Immature natural killer cell (primary cell): ENCODE measurements at regions not wholly inside any gene's neighbourhood (a gene's known extent, or its start where the extent isn't known, plus 50 kb on each side); places are given as distances from the start of the nearest gene placed in this dataset.

Source experiments
- DNase-seq, 3 donors: peaks; one replicate each; pipeline ENCODE4 v3.0.0; 2022; ENCODE audit warnings: mixed read lengths in 1 of 3
- H3K27ac Mint-ChIP-seq, 6 donors: one replicate each; pipeline ENCODE4 v1.8.0; 2020; ENCODE audit warnings: mixed read lengths in 6 of 6, mild to moderate bottlenecking in 5 of 6, inconsistent platforms in 4 of 6, moderate library complexity in 3 of 6
- H3K27me3 Mint-ChIP-seq, 3 donors: one replicate each; pipeline ENCODE4 v1.8.0; 2020 to 2021; ENCODE audit warnings: low read depth in 3 of 3, mild to moderate bottlenecking in 3 of 3, mixed read lengths in 3 of 3, moderate library complexity in 3 of 3, inconsistent platforms in 1 of 3
- H3K36me3 Mint-ChIP-seq, 3 donors: one replicate each; pipeline ENCODE4 v1.8.0; 2020; ENCODE audit warnings: mixed read lengths in 3 of 3, inconsistent platforms in 2 of 3, mild to moderate bottlenecking in 2 of 3
- H3K4me1 Mint-ChIP-seq, 2 donors: one replicate each; pipeline ENCODE4 v1.8.0; 2020; ENCODE audit warnings: inconsistent platforms in 2 of 2, mild to moderate bottlenecking in 2 of 2, mixed read lengths in 2 of 2, moderate library complexity in 1 of 2
- H3K4me3 Mint-ChIP-seq, 5 donors: one replicate each; pipeline ENCODE4 v1.8.0; 2020; ENCODE audit warnings: mild to moderate bottlenecking in 5 of 5, mixed read lengths in 5 of 5, inconsistent platforms in 3 of 5, moderate library complexity in 3 of 5
- H3K9me3 Mint-ChIP-seq, 6 donors: one replicate each; pipeline ENCODE4 v1.8.0; 2020; ENCODE audit warnings: mild to moderate bottlenecking in 6 of 6, mixed read lengths in 6 of 6, inconsistent platforms in 4 of 6, moderate library complexity in 3 of 6

DNA sequence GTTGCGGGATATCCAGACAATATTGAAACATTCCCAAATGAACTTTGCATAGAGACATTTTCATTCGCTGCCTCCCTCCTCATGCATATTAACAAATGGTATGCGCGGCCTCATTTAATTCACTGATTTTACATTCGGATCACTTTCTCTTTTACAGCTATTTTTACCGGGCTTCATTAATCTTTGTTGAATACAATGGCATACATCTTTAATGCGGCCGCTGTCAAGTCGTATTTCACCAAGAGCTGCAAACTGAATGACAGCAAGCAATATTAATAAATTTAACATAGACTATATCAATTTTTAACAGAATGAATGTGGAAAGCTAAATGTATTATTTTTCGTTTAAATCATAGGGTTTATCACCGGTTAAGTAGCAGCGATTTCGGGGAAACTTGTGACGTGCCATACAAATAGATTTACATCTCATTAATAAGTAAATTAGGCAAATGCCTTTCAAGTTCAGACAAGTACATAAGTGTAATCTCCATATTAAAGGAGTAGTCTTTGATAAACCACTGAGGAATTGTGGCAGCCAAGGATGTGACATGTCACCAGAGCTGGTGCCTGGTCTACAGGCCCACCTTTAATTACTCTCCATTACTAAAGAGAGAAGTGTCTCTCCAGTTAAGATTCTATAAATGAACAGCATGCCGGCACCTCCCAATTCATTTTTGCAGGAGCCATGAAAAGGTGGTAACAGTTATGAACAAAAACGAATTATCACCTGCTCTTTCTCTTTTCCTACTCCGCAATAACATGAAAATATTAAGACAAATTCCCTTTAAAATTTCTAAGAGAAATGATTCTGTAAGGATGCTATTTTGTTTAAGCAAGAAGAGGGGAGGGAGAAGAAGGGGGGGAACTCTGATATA, 568.9 kb upstream of the MKI67 start:
- H3K27me3 Mint-ChIP-seq = peaks cover 1 to 8% (median 2%) of the 10 kb centered on the region in 3 donors
- H3K4me3 Mint-ChIP-seq = no peak overlapping the region
- no peaks in the 10 kb centered on the region for H3K9me3 Mint-ChIP-seq
- no peaks in the 10 kb centered on the region for H3K4me1 Mint-ChIP-seq
- H3K36me3 Mint-ChIP-seq = no peaks in the 10 kb centered on the region
- H3K27ac Mint-ChIP-seq = no peak overlapping the region
- no peak for DNase-seq

DNA sequence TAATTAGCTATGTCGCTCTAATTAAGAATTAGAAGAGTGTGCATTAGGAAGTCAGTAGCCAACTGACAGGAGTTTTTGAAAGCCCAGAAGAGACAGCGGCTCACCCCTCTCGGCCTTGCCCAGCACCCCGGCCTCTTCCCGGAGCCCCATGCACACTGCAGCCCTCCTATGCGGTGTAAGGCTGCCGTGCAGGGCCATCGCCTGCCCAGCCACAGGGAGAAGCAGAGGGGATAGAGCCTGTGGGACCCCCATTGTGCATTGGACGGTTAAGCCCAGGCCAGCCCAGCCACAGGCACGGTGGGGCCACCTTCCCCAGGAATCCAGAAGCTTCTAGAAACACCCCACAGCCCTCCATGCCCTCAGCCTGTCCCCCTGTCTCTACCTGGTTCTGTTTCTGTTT, 569.7 kb upstream of the MKI67 start:
- DNase-seq = no peak
- H3K27me3 Mint-ChIP-seq = peaks cover 1 to 10% (median 2%) of the 10 kb centered on the region in 3 donors
- H3K27ac Mint-ChIP-seq = no peak overlapping the region
- no peak overlapping the region for H3K4me3 Mint-ChIP-seq
- H3K36me3 Mint-ChIP-seq = no peaks in the 10 kb centered on the region
- H3K4me1 Mint-ChIP-seq = no peaks in the 10 kb centered on the region
- no peaks in the 10 kb centered on the region for H3K9me3 Mint-ChIP-seq

DNA sequence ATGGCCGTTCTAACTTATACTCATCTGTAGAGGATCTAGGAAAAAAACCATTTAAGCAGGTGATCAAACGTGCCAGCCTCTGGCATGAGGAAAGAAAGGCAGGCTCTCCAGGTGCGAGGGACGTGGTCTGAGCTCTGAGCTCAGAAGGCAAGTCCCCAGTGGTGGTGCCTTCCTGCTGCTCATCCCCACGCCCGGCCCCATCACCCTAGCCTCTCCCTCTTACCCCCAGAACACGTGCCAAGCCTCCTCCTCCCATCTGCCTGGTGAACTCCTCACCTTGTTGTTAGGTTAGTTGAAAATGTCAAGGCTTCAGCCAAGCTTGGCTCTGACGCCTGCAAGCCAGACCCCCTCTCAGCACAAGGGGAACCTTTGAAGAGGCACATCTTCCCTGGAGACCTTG, 571.2 kb upstream of the MKI67 start:
- Mint-ChIP-seq H3K4me1 (no peaks in the 10 kb centered on the region), H3K27me3 (peaks cover 1 to 10% (median 2%) of the 10 kb centered on the region in 3 donors), H3K36me3 (no peaks in the 10 kb centered on the region), H3K27ac (no peak overlapping the region), H3K9me3 (peaks cover 0 to 2% (median 0%) of the 10 kb centered on the region in 6 donors), H3K4me3 (no peak overlapping the region)
- DNase-seq = no peak

DNA sequence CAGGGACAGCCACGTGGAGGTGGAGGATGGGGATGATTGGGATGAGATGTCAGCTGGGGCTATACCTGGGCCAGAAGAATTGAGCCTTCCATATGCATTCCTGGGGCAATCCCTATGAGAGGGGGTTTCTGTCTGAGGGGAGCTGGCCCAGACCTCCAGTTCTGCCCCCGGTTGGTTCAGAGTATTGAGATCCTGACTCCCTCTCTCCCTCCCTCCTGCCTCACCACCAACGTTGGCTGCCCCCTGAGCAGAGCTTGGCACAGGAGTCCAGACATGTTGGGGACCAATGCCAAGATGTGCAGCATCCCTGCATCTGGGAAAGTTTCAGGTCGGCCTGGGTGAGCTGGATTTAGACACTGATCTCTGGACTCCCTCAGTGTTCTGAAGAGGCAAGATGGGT, 575.2 kb upstream of the MKI67 start:
- H3K4me3 Mint-ChIP-seq = no peak overlapping the region
- H3K36me3 Mint-ChIP-seq = no peaks in the 10 kb centered on the region
- DNase-seq = no peak
- H3K27me3 Mint-ChIP-seq = peaks cover 1 to 6% (median 3%) of the 10 kb centered on the region in 3 donors
- peaks cover 0 to 2% (median 0%) of the 10 kb centered on the region in 6 donors for H3K9me3 Mint-ChIP-seq
- no peak overlapping the region for H3K27ac Mint-ChIP-seq
- no peaks in the 10 kb centered on the region for H3K4me1 Mint-ChIP-seq

DNA sequence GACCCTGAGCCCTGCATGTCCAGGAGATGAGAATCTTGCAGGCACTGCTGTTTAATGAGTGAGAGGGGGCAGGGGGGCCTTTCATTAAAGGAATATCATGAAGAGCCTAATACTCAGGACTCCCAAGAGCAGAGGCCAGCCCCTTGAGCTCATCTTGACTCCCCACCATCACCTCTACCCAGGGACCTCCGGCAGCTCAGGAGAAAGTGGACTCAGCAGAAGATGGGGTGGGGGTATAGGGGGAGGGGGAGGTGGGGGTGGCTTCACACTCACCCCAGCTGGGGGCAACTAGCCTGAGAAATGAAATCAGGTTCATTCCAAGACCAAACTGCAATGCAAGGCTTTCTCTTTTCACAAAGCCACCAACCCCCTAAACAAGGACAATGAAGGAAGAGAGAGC, 575.6 kb upstream of the MKI67 start:
- Mint-ChIP-seq H3K9me3 (peaks cover 0 to 2% (median 0%) of the 10 kb centered on the region in 6 donors), H3K4me1 (no peaks in the 10 kb centered on the region), H3K36me3 (no peaks in the 10 kb centered on the region), H3K27ac (no peak overlapping the region), H3K4me3 (no peak overlapping the region), H3K27me3 (peaks cover 1 to 6% (median 3%) of the 10 kb centered on the region in 3 donors)
- no peak for DNase-seq

DNA sequence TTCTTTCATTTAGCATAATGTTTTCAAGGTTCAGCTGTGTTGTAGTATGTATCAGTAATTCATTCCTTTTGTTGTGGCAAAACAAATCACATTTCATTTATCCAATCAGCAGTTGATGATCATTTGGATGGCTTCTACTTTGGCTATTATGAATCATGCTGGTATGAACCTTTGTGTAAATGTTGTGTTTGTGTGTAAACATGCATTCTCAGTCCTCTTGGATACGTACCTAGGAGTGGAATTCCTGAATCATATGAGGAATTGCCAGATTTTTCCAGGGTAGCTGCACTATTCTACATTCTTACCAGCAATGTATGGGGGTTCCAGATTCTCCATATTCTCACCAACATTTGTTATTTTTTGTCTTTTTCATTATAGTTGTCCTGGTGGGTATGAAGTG, 578.5 kb upstream of the MKI67 start:
- no peaks in the 10 kb centered on the region for H3K36me3 Mint-ChIP-seq
- H3K27me3 Mint-ChIP-seq = peaks cover 1 to 10% (median 4%) of the 10 kb centered on the region in 3 donors
- H3K4me1 Mint-ChIP-seq = no peaks in the 10 kb centered on the region
- no peak overlapping the region for H3K27ac Mint-ChIP-seq
- H3K4me3 Mint-ChIP-seq = no peak overlapping the region
- peaks cover 0 to 2% (median 0%) of the 10 kb centered on the region in 6 donors for H3K9me3 Mint-ChIP-seq
- no peak for DNase-seq

DNA sequence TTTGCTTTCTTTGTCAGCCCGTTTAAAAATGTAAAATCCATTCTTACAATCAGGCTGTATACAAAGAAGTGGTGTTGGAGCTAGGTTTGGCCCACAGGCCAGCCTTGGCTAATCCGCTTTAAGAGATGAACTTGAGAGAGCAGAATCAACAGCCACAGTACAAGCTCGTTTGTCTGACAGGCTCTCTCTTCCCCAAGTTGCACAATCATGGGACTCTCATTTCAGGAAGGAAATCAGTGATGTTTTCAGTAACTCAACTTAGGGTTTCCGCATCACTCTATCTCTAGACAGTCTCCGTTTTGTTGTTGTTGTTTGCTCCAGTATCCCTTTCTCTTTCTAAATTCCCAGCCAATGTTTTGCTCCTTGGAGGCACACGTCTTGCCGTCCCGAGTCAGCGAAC, 582.0 kb upstream of the MKI67 start:
- no peak for DNase-seq
- Mint-ChIP-seq H3K27ac (no peak overlapping the region), H3K9me3 (no peaks in the 10 kb centered on the region), H3K4me1 (no peaks in the 10 kb centered on the region), H3K27me3 (peaks cover 3 to 14% (median 9%) of the 10 kb centered on the region in 3 donors), H3K36me3 (no peaks in the 10 kb centered on the region), H3K4me3 (no peak overlapping the region)

DNA sequence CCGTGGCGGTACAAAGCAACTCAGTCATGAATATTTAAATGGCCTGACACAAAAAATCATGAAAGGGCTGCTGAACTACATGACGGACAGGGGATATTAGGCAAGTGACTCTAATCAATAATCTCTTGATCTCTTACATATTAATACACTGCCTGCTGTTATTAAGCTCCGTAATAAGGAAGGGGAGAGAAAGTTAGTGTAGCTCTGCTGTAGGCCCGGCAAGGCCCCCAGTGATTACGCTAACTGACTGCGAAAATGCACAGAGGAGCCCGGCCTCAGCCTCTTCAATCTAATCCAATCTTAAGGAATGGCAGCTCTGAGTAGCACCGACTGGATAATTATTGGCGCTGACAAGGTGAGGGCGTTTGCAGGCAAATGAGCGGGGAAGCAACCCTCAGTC, 583.5 kb upstream of the MKI67 start:
- no peaks in the 10 kb centered on the region for H3K36me3 Mint-ChIP-seq
- H3K9me3 Mint-ChIP-seq = no peaks in the 10 kb centered on the region
- H3K4me3 Mint-ChIP-seq = no peak overlapping the region

DNA sequence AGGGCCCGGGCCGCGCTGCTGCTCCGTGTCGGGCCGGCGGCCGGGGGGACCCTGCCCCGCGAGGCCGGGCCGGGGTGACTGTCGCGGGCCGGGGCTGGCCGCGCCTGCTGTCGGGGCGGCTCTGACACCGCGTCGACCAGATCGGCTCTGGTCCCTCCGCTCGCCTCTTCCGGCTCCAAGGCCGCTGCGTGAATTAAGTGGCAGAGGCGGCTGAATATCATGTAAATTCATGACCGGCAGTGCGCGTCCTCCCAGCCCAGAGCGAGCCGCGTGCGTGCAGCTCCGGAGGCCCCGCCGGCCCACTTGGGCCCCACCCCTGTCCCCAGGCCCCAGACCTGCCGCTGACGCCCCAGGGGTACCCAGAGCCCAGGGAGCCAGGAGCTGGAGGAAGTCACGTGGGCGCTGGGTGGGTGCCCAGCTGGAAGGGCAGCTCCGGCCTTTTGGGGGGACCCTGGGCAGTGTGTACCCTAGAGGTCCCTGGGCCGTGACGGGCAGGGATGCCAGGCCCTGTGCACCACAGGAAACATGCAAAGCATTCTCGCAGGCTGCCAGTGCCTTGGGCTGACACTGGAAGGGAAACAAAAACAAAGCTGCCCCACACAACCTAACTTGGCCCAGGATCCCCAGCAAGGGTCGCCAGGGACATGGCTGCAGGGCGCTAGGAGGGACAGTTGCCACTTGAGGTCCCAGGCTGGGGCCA, 584.0 kb upstream of the MKI67 start:
- H3K4me3 Mint-ChIP-seq = no peak overlapping the region
- H3K27ac Mint-ChIP-seq = no peak overlapping the region
- H3K9me3 Mint-ChIP-seq = no peaks in the 10 kb centered on the region
- no peaks in the 10 kb centered on the region for H3K4me1 Mint-ChIP-seq
- no peak for DNase-seq
- no peaks in the 10 kb centered on the region for H3K36me3 Mint-ChIP-seq
- H3K27me3 Mint-ChIP-seq = peaks cover 5 to 17% (median 8%) of the 10 kb centered on the region in 3 donors

More for the DNA sequence above, 583.5 kb upstream of the MKI67 start:
- peaks cover 5 to 17% (median 9%) of the 10 kb centered on the region in 3 donors for H3K27me3 Mint-ChIP-seq
- DNase-seq = no peak
- no peak overlapping the region for H3K27ac Mint-ChIP-seq
- H3K4me1 Mint-ChIP-seq = no peaks in the 10 kb centered on the region

DNA sequence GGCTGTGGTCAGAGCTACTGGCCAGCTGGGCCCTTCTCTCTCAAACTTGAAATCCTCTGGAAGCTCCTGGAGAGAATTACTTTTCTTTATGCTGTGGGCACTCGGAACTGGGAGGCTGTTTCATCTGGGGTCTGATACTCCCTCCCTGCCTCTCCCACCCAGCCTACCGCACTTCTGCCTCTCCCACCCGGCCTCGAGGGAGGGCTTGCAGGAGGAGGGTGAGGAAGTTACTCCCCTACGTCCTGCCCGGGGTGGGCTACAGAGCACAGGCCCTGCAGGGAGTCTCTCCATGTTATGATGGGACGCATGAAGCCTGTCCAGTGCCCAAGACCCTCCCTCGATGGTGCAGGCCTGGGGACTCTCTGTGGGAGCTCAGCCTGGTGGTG, 584.6 kb upstream of the MKI67 start:
- no peak overlapping the region for H3K4me3 Mint-ChIP-seq
- DNase-seq = no peak
- peaks cover 0 to 2% (median 0%) of the 10 kb centered on the region in 6 donors for H3K9me3 Mint-ChIP-seq
- no peak overlapping the region for H3K27ac Mint-ChIP-seq
- H3K4me1 Mint-ChIP-seq = no peaks in the 10 kb centered on the region
- no peaks in the 10 kb centered on the region for H3K36me3 Mint-ChIP-seq
- H3K27me3 Mint-ChIP-seq = peaks cover 5 to 17% (median 7%) of the 10 kb centered on the region in 3 donors

DNA sequence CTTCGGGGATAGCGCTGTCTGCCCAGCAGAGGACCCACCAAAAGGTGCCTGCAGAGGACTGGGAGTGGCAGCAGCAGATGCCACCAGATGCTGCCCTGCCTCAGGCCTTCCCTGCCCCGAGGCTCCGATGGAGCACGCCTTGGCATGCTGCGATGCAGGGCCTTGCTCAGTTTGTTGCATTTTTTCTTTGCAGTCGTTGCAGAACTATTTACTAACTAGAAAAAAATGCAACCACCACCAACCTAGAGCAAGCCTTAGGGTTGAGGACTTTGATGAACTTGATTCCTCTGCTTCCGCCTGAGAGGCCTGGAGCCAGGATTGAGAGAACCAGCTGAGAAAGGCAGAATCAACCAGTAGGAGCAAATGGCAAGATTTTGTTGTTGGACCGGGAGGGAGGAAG, 585.6 kb upstream of the MKI67 start:
- Mint-ChIP-seq H3K4me3 (no peak overlapping the region), H3K27ac (no peak overlapping the region), H3K4me1 (no peaks in the 10 kb centered on the region), H3K9me3 (peaks cover 0 to 2% (median 0%) of the 10 kb centered on the region in 6 donors), H3K27me3 (peaks cover 5 to 17% (median 7%) of the 10 kb centered on the region in 3 donors), H3K36me3 (no peaks in the 10 kb centered on the region)
- DNase-seq = no peak

DNA sequence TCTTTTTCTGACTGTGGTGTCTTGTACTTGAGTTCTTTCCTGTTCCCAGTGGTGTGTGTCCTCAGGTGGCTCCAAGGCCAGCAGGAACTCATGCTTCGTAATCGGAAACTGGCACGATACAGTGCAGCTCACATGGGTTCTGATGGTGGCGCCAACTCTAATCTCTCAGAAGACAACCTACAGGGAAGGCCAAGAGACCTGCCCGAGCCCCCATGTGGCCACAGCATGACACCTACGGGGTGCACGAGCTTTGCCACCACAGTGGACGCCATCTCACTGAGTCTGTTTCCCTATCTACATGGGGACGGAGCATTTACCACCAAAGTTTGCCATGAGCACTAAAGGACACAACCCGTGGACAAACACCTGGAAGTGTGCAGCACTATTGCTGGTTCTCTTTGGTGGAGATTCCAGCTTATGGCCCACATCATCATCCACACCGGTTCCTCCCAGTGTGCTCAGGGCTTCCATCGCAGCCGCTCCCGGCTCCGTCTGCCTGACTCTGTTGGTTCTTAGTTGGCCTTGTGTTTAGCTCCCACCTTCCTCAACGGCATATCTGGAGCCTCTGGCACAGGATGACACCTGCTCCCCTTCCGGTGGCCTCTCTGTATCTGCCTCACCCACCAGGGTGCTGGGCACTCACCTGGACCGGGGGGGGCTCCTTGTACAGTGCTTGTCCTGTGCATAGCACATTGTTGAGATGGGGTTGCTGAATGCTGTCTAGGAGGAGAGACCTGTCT, 586.6 kb upstream of the MKI67 start:
- Mint-ChIP-seq H3K4me1 (no peaks in the 10 kb centered on the region), H3K4me3 (no peak overlapping the region), H3K36me3 (no peaks in the 10 kb centered on the region), H3K27me3 (peaks cover 5 to 19% (median 5%) of the 10 kb centered on the region in 3 donors), H3K9me3 (peaks cover 0 to 2% (median 0%) of the 10 kb centered on the region in 6 donors), H3K27ac (no peak overlapping the region)
- no peak for DNase-seq

DNA sequence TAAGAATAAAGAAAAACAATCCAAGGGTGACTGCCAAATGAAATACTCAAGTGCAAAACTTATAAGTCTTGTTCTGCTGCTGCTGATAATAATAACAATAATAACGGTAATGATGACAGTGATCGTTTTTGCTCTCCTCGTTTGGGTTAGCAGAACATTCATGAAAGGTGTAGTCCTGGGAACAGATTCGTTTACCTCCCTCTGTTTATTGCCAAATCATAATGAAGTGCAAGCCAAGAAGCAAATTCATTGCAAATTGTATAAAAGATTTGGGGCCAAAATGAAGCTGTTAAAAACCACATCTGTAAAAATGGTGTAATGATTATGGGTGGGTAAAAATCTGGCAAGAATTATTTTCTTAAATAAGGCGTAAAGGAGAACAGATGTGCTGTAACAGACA, 587.2 kb upstream of the MKI67 start:
- no peaks in the 10 kb centered on the region for H3K36me3 Mint-ChIP-seq
- H3K27me3 Mint-ChIP-seq = peaks cover 5 to 19% (median 5%) of the 10 kb centered on the region in 3 donors
- H3K27ac Mint-ChIP-seq = no peak overlapping the region
- DNase-seq = no peak
- H3K9me3 Mint-ChIP-seq = peaks cover 0 to 2% (median 0%) of the 10 kb centered on the region in 6 donors
- no peak overlapping the region for H3K4me3 Mint-ChIP-seq
- no peaks in the 10 kb centered on the region for H3K4me1 Mint-ChIP-seq
